ENCODE measurements at regions not wholly inside any gene's neighbourhood (a gene's known extent, or its start where the extent isn't known, plus 50 kb on each side); places are given as distances from the start of the nearest gene placed in this dataset.

DNA sequence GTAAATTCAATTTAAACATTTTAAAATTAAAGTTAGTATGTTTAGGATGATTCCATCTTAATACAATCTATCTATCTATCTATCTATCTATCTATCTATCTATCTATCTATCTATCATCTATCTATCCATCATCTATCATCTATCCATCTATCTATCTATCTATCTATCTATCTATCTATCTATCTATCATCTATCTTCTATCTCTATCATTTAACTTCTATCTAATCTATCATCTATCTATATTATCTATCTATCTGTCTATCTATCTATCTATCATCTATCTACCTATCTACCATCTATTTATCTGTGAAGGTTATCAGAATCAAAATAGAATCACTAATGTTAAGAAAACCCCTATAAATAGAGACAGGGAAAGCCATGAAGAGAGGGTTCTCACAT lies 78.3 kb downstream of the RAMP3 start:
- H3K27me3 ChIP-seq (ENCODE audit: insufficient read depth, poor library complexity, severe bottlenecking), result peaks cover 19% of the 10 kb centered on the region
- TF ChIP-seq, protein P1, sequence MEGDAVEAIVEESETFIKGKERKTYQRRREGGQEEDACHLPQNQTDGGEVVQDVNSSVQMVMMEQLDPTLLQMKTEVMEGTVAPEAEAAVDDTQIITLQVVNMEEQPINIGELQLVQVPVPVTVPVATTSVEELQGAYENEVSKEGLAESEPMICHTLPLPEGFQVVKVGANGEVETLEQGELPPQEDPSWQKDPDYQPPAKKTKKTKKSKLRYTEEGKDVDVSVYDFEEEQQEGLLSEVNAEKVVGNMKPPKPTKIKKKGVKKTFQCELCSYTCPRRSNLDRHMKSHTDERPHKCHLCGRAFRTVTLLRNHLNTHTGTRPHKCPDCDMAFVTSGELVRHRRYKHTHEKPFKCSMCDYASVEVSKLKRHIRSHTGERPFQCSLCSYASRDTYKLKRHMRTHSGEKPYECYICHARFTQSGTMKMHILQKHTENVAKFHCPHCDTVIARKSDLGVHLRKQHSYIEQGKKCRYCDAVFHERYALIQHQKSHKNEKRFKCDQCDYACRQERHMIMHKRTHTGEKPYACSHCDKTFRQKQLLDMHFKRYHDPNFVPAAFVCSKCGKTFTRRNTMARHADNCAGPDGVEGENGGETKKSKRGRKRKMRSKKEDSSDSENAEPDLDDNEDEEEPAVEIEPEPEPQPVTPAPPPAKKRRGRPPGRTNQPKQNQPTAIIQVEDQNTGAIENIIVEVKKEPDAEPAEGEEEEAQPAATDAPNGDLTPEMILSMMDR (IDR thresholded peaks at IDR 0.05; ENCODE audit: insufficient read depth, low read length), result no peak
- TF ChIP-seq POLR2AphosphoS5 (IDR thresholded peaks at IDR 0.05; ENCODE audit: low read depth) (no peak), GABPA (IDR thresholded peaks at IDR 0.05; ENCODE audit: low read depth) (no peak), SPI1 (IDR thresholded peaks at IDR 0.05; ENCODE audit: borderline replicate concordance, low read depth) (no peak)
- TF ChIP-seq, protein P2, sequence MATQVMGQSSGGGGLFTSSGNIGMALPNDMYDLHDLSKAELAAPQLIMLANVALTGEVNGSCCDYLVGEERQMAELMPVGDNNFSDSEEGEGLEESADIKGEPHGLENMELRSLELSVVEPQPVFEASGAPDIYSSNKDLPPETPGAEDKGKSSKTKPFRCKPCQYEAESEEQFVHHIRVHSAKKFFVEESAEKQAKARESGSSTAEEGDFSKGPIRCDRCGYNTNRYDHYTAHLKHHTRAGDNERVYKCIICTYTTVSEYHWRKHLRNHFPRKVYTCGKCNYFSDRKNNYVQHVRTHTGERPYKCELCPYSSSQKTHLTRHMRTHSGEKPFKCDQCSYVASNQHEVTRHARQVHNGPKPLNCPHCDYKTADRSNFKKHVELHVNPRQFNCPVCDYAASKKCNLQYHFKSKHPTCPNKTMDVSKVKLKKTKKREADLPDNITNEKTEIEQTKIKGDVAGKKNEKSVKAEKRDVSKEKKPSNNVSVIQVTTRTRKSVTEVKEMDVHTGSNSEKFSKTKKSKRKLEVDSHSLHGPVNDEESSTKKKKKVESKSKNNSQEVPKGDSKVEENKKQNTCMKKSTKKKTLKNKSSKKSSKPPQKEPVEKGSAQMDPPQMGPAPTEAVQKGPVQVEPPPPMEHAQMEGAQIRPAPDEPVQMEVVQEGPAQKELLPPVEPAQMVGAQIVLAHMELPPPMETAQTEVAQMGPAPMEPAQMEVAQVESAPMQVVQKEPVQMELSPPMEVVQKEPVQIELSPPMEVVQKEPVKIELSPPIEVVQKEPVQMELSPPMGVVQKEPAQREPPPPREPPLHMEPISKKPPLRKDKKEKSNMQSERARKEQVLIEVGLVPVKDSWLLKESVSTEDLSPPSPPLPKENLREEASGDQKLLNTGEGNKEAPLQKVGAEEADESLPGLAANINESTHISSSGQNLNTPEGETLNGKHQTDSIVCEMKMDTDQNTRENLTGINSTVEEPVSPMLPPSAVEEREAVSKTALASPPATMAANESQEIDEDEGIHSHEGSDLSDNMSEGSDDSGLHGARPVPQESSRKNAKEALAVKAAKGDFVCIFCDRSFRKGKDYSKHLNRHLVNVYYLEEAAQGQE (IDR thresholded peaks at IDR 0.05; ENCODE audit: insufficient replicate concordance, low read depth), result no peak
- no peak for DNase-seq (ENCODE audit: low read depth in 1 of 2, low spot score in 1 of 2)
- H3K27ac ChIP-seq (replicated peaks), result no peak overlapping the region
- H3K4me3 ChIP-seq (replicated peaks; ENCODE audit: insufficient read depth, low read length), result no peak overlapping the region

DNA sequence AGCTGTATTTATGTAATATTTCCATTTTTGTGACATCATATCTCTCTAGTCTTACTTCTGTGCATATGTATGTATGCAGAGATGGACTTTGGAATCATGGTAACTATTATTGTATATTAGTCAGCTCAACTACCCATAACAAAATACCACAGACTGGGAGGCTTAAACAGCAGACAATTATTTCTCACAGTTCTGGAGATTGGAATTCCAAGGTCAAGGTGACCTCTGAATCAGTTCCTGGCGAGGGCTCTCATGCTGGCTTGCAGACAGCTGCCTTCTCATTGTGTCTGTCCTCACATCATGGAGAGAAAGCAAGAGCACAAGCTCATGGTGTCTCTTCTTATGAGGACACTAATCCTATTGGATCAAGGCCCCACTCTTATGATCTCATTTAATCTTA lies 79.1 kb downstream of the RAMP3 start:
- no peak overlapping the region for H3K4me3 ChIP-seq (replicated peaks; ENCODE audit: insufficient read depth, low read length)
- peaks cover 20% of the 10 kb centered on the region for H3K27me3 ChIP-seq (ENCODE audit: insufficient read depth, poor library complexity, severe bottlenecking)
- TF ChIP-seq, protein P2 (IDR thresholded peaks at IDR 0.05; ENCODE audit: insufficient replicate concordance, low read depth), result no peak
- TF ChIP-seq SPI1 (IDR thresholded peaks at IDR 0.05; ENCODE audit: borderline replicate concordance, low read depth), result no peak
- TF ChIP-seq GABPA (IDR thresholded peaks at IDR 0.05; ENCODE audit: low read depth), result no peak
- no peak for DNase-seq (ENCODE audit: low read depth in 1 of 2, low spot score in 1 of 2)
- H3K27ac ChIP-seq (replicated peaks), result no peak overlapping the region

DNA sequence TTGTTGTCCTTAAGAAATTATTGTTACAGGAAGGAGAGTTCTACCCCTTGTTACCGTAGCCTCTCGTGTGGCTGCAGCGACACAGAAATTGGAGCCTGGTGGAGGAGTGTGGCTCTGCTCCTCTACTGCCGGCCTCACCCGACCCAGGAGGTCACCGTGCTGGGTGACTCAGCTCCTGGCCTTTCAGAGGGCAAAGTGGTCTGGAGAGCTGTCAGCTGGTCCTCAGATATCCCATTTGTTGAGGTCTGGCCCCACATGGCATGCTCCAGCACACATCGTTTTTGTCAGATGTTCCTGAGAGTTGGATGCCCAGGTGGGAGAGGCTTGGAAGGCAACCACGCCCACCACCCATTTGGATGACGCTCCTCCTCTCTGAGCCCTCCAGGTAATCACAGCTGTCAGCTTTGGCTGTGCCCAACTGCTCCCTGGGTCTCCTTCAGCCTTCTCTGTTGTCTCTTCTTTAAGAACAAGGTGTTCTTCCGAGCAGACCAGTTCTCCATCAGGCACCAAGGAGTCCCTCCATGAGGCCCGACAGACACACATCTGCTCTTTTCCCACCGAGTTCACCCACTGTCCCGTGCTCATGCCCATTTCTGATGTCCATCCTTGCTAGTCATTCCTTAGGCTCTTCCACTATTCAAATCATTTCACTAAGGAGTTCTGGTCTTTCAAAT lies 80.3 kb downstream of the RAMP3 start:
- H3K4me3 ChIP-seq (replicated peaks; ENCODE audit: insufficient read depth, low read length), result no peak overlapping the region
- H3K27me3 ChIP-seq (ENCODE audit: insufficient read depth, poor library complexity, severe bottlenecking), result peaks cover 20% of the 10 kb centered on the region
- no peak overlapping the region for H3K27ac ChIP-seq (replicated peaks)
- TF ChIP-seq POLR2AphosphoS5 (IDR thresholded peaks at IDR 0.05; ENCODE audit: low read depth) (no peak), GABPA (IDR thresholded peaks at IDR 0.05; ENCODE audit: low read depth) (no peak)
- TF ChIP-seq, protein P2 (IDR thresholded peaks at IDR 0.05; ENCODE audit: insufficient replicate concordance, low read depth), result no peak
- TF ChIP-seq, protein P1 (IDR thresholded peaks at IDR 0.05; ENCODE audit: insufficient read depth, low read length), result no peak
- no peak for DNase-seq (ENCODE audit: low read depth in 1 of 2, low spot score in 1 of 2)
